ENCODE measurements at regions not wholly inside any gene's neighbourhood (a gene's known extent, or its start where the extent isn't known, plus 50 kb on each side); places are given as distances from the start of the nearest gene placed in this dataset.

- TF ChIP-seq GABPA (IDR thresholded peaks at IDR 0.05; ENCODE audit: low read depth) (no peak), REST (IDR thresholded peaks at IDR 0.05; ENCODE audit: insufficient replicate concordance, low read depth) (no peak)
Measured at GRCh38 chr1:60415696-60416095, 342.1 kb upstream of the C1orf87 start.

Measured in HL-60 (cell line).